ENCODE measurements at regions not wholly inside any gene's neighbourhood (a gene's known extent, or its start where the extent isn't known, plus 50 kb on each side); places are given as distances from the start of the nearest gene placed in this dataset.

DNA sequence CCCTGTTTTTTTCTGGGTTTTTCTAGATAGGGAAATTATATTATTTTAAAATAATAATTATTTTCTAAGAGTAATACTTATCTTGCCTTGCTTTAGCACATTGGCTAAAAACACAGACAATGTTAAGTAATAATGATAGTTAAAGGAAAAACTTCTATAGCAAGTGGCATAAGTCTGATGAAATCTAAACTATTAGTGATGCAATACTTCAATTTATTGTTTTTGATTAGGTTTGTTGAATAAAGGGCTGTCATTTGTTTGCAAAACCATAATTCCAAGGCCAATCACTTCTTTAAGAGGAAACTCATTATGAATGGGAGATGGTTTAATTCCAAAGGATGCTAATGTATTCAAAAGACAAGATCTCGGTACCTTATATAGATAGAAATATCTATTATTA lies 293.8 kb upstream of the FBXL7 start:
- DNase-seq (ENCODE audit: low read depth), result no peak

DNA sequence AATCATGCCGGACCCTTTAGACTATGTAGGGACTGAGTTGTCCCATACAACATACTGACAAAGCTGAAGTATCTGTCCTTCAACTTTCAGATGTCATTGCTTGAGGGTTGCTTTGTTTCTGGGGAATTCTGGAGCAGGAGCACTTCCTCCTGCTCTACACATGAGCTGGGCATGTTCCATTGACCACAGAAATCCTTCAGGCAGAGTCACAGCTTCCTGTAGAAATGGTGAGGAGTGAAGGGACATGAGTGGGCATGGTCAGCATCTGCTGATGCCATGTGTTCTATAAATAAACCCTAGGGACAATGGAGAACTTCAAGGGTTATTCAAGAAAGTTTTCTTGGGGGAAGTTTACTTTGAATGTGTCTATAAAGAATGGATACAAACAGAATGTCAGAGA lies 296.6 kb upstream of the FBXL7 start:
- DNase-seq (ENCODE audit: low read depth), result no peak

DNA sequence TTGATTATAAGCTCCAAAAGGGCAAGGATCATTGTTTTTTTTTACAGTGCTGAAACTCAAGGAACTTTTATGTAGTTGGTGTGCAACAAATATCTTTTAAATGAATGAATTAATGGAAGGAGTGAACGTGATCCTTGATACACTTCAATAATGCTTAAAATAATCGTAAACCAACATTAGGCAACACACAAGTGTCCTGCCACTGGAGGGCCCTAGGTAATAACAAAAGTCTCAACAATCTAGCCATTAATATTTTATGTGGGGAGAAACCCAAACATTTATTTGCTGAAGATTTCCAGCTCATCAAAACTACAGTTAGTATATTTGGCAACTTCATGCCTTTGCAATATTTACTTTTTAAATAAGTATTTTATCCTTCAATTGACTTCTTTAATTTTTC lies 309.0 kb upstream of the FBXL7 start:
- DNase-seq (ENCODE audit: low read depth), result no peak

DNA sequence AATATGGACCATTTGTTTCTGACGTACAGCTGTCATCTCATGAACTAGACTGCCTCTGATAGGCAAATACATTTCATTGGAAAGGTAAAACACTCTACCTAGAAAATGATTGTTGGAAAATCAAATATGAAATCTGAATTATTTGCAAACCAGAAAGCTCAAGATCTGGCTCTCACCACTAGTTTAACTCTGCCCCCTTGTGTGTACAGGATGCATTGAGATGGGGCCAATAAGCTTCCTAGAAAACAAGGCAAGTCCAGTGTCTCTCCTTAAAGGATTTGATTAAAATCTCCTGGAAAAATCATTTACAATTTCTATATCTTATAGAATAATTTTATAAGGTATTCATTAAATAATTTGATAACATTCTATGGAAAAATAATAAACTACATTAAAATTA lies 311.9 kb upstream of the ANKH start:
- no peak for DNase-seq (ENCODE audit: low read depth)

DNA sequence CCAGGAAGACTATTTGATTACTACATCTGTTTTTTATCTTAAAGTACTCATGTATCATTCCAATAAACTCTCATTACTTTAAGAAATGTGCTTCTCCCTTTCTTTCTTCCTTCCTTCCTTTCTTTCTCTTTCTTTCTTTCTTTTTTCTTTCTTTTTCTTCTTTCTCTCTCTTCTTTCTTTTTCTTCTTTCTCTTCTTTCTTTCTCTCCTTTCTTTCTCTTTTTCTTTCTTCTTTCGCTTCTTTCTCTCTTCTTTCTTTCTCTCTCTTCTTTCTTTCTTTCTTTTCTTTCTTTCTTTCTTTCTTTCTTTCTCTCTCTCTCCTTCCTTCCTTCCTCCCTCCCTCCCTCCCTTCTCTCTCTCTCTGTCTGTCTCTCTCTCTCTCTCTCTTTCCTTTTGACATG lies 298.6 kb upstream of the ANKH start:
- no peak for DNase-seq (ENCODE audit: low read depth)

DNA sequence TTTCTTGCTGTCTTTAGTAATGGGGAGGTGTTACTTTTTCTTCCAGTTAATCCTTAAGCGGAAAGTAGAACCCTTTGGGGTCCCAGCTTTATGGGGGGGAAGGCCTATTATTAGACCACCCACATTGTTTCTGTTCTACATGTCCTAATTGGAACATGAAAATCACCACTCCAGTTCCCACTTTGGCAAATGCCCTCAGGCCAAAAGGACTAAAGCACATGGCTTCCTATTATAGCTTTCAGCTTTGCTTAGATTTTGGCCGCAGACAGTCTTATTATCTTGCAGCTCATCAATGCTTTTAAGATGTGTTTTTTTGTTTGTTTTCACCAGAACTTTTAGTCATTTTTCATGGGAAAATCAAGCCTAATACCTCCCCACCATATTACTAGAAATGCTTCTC lies 296.8 kb upstream of the ANKH start:
- no peak for DNase-seq (ENCODE audit: low read depth)

DNA sequence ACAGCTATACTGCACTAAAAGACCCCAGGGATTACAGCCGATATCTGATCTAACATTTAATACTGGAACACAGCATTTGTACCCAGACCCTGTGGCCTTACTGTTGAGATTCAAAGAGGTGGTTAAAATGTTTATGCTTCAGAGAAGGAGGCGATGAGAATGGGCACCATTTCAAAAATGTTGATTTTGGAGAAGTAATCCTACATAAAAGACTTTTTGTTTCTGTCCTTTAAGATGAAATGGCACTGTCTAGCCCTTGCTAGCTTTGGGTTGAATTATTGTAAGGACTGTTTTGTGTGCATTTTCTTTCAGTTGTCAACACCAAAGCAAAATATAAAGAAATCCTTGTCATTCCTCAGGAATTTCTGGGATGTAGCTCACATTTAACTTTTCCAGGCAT lies 288.5 kb upstream of the ANKH start:
- no peak for DNase-seq (ENCODE audit: low read depth)

DNA sequence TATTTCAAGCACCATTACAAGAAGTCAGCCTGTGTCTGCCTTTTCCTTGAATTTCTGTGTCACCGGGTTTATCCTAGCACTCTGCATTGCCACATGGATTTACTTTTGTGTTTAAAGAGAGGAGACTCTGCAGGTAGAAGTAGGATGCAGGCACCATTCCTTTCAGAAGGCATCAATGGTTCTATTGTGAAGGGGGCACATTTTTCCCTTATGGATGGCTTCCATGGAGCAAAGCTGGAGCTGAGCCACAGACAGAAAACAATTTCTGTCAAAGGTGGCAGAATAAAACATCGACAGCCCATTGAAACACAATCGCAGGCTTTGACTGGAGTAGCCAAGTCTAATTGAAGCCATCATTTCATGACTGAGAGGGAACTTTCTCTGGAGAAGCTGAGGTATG lies 288.0 kb upstream of the ANKH start:
- no peak for DNase-seq (ENCODE audit: low read depth)

DNA sequence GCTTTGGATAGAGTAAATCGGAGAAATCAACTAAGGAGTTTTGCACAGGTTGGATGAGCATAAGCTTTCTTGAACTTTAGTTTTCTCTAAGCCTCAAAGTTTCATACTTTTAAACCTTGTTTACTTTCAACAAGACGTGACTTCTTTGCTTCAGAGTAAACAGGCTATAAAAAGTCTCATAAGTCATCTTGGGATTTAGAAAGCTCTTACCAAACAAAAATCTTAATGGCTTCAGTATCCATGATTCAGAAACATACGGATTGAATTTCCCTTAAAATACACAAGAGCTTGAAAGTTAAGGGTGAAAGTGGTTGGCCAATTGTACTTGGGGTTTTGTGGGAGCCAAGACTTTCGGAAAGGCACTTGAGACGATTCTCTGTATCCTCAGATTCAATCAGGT lies 270.9 kb upstream of the ANKH start:
- DNase-seq (ENCODE audit: low read depth), result no peak

DNA sequence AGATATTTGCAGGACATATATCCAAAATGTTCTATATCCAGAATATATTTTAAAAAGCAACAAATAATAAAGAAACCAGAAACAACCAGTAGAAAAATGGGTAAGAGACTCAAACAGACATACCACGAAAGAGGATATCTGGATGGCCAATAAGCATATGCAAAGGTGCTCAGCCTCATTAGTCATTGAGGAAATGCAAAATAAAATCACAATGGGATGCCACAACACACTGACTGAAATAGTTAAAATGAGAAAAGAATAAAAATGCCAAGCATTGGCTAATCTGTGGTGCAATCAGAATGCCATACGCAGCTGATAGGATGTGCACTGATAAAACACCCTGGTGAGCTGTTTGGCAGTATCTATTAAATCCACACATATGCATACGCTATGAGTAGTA lies 265.8 kb upstream of the ANKH start:
- no peak for DNase-seq (ENCODE audit: low read depth)

DNA sequence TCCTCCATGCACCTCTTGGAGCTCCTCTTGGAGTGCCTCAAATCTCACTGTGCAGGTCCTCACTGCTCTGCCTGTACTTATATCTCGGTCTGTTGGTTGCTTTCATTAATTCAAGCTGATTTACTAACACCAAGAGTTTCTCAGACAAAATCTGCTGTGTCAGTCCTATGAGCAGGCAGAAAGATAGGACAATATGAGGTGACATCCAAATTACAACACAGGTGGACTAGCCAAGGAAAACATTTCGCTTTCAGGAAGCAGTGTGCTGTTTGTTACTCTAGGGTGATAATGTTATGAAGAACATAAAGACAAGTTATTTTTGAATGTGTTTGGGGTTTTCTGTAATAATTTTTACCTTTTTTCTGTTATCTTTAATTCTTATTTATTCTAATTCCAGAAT lies 264.1 kb upstream of the ANKH start:
- no peak for DNase-seq (ENCODE audit: low read depth)

DNA sequence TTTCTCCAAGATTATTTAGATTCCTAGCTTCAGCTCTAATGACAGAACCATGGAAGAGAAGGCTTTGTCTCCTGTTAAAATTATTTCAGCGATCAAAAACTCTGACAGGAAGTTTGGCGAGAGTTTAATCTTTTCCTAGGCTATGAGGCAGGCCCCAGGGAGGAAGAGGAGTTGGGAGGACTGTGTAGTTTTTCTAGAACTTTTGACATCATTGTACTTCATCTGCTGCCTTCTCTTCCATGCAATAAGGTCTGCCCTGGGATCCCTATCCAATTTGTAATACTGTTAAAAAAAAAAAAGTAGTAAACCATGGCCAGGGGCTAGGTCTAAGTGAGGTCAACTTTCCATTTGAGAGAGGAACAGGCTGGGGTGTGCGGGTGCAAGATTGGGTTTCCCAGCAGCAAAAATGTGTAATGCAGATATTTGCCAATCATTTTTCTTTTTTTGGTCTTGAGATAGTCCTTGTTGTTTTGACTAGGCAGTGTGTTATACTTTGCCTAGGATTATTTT lies 261.9 kb upstream of the ANKH start:
- DNase-seq (ENCODE audit: low read depth), result no peak

DNA sequence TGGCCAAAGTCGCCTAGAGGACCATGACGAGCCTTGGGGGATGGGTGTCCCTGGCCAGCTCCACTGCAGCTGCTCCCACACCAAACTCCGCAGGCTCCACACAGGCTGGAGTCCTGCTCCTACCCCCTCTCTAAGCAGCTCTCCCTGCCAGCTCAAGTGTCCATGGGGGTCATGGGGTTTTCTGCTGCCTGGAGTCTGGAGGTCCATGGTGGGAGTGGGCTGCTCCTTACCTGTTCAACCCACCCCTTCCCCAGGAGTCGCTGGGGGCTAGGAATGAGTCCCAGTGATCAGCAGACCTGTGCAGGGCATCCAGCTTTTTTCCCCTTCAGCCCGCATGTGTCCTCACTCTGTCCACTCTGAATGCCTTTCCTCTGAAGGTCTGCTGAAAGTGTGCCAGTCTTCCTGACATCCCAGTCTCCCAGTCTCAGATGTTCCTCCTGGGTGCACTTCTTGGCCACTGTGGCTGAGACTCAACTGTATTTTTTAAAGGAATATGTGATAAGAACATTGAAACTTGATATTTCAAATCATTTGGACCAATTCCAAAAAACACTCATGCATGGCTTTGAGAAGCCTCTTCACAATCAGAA lies 261.3 kb upstream of the ANKH start:
- no peak for DNase-seq (ENCODE audit: low read depth)

DNA sequence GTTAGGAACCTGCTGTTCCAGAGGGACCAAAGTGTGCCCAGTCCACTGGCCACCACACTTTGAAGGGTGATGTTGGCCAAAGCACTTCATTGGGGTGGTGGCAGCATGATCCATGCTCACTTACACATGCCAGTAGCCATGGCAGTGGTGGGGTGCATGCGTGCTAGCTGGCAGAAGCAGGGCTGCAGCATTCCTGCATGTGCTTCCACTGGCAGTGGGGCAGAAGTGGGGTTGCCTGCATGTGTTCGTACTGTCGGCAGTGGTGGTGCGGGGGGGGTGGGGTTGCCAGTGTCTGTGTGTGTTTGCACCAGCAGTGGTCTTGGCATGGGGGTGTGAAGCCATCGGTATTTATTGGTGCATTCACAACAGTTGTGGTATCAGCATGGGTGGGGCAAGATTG lies 260.3 kb upstream of the ANKH start:
- DNase-seq (ENCODE audit: low read depth), result no peak

DNA sequence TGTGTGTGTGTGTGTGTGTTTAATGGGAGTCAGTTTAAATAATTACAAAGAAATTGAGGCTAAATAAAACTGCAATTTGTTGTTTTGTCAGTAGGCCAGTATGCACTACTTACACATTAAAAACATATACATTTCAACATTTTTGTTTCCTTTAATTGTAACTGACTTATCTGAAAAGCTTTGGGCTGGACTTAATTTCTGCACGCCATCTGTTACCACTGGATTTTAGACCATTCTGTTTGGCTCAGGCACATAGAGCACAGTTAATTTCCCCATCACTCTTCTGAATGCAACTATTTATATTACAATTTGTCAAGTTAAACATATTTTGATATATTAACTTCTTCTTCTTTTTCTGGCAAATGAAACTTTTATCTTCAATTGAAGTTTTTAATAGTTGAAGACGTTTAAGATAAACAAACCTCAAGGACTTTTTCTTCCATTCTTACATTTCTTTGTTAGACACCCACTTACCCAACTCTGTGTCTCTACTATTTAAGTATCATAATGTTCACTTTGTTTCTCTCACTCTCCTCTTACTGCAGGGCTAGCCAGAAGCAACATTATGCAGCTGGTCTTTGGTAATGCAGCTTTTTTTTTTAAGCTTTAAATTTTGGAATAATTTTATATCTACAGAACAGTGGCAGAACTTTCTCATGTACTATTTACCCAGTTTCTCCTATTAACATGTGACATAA lies 253.4 kb upstream of the ANKH start:
- no peak for DNase-seq (ENCODE audit: low read depth)

DNA sequence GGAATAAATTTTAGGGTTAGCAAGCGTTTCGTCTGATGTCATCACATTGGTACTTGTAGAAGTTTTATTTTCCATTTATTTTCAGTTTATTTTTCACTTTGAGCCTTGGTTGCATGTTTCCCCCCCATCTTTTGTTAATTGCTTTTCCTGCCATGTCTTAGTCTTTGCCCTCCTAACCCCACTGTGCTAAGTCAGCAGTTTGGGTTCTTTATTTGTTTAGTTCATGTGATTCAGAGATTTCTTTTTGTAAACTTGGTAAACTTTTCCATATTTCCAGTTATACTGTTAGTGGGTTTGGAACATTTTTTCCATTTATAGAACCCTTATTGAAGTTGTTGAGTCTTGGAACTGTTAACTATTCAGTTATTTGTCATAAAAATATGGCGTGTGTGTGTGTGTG lies 252.9 kb upstream of the ANKH start:
- no peak for DNase-seq (ENCODE audit: low read depth)

DNA sequence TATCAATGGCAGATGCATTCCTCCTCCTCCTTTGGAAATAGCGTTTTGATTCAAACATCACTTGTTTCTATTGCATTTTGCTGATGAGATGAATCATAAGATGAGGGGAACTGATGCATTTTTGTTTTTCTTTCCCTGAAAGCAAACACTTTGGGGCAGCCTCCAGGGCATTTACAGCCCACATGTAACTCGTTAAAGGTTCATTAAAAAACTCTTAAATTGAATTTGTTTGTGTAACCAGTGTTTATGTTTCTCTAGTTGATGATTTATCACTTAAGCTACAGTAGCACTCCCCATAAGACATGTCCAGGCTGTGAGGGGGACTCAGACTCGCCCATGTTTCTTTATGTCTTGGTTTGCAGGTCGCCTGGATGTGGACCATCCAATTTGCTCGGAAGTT lies 246.1 kb upstream of the ANKH start:
- DNase-seq (ENCODE audit: low read depth), result no peak

DNA sequence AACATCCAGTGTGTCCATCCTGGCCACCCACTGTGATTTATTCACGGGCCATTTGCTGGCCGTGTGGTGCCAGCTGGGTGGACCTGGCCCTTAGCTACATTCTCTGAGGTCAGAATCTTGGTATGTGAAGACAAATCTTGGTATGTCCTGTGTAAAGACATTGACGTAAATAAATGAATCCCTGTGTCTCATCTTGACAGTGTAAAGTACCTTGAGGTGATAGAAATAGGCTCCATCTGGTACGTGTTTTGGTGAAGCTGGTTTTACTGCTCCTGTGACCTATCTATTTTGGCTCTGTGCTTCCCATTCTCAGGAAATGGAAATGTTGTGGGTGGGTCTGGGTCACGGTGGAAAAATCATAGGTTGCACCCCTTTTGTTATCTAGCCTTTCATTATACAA lies 245.4 kb upstream of the ANKH start:
- DNase-seq (ENCODE audit: low read depth), result no peak

DNA sequence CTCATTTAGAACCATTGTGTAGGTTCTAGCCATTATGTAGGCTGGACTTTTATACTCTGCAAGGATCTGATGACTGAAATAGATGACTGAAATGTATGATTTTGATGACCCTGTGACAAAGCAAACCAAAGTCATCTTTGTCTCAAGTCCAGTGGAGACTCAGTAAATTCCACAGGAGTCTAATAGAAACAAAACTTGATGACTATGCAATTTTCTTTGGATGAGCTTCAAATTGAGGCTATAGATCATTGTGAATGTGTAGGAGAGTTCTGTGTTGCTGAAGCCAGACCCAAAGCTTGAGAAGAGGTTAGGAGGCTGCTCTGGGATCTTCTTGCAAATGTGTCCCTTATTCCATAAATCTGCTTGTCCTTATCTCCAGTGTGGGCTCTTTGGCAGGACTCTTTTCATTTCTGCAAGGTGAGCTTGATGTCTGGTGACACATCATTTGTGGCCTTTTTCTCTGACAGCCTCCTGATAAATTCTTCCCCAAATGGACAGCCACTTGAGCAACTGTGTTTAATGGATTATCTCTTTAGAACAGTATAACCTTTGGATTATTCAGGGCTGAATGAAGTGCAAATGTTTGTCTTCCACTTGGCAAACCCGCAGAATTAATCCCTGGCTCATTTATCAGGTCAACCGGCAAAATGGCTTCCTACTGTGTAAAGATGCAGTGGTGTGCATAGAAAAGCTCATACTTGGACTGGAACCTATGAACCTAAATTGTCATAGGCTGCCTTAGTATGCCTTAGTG lies 235.1 kb upstream of the ANKH start:
- DNase-seq (ENCODE audit: low read depth), result no peak

DNA sequence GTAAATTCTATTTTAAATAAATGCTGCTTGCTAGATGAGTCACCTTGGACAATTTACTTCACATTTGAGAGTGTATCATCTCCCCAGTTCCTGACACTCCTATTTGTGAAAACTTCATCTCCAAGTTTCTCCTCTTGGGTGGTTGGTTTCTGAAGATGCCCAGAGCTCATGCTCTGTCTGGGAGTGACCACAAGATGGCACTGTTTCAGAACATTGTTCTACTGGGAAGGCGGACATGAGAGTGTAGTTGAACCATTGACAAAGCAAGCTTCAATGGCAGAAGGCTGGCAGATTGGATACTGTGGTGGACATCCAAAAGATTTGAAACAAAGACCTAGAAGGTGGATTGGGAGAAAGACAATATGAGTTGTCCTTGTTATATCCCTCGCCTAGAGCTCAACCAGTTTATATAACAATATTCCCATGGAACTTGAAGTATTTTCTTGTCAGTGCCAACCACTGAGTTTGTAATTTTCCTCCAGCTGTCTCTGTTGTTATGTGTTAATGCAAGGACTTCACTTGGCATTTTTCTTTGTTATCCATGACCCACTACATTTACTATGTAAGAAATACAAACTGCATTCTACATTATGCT lies 234.3 kb upstream of the ANKH start:
- DNase-seq (ENCODE audit: low read depth), result no peak

DNA sequence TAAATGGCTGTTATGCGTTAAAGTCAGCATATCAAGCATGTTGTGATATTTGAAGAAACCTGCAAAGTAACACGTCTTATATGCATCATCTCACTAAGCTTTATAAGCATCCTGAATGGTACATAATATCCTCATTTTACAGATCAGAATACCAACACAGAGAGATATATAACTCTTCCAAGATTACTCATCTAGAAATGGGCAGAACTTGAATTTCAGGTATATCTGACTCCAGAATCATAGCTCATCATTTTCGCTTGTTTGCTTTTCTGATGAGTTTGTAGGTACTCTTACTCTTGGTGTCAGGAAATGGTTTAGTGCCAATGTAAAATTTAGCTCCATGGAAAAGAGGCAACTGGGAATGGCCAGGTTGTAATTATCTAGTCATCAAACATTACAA lies 232.3 kb upstream of the ANKH start:
- DNase-seq (ENCODE audit: low read depth), result no peak

DNA sequence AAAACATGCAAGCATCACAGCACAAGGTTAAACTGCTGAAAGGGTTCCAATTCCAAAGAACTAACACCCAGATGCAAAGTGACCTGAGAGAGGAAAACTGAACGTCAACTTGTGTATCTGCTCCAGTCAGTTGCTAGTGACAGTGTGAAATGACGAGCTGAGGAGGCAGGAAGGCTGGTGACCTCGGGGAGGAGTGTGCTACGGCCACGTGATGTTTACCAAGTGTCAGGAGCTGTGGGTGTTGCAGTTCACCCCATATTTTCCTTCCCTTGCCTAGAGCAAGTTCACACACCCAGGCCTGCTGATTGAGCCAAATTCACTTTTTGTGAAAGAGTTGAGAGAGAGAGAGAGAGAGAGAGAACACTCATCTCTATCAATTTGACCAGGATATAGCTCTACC lies 231.6 kb upstream of the ANKH start:
- DNase-seq (ENCODE audit: low read depth), result no peak

DNA sequence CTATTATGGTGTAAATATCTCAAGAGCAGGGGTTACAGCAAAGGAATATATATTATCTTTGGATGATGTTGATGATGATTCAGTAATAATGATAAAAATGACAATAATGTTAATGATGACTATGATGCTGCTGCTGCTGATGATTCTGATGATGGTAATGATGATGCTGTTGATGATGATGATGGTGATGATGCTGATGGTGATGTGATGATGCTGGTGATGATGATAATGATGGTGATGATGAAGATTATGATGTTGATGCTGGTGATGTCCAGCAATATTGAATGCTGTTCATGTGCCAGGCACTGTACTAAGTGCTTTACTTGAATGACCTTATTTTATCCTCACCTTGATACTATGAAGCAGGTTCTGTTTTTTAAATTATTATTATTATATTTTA lies 226.0 kb upstream of the ANKH start:
- DNase-seq (ENCODE audit: low read depth), result no peak

Measured in activated T-helper 9 cell treated with anti-CD3 and anti-CD28 coated beads, Interleukin-2, amount 50 U/mL, for 16 hours (primary cell).